ENCODE measurements at regions not wholly inside any gene's neighbourhood (a gene's known extent, or its start where the extent isn't known, plus 50 kb on each side); places are given as distances from the start of the nearest gene placed in this dataset.

- no peak for DNase-seq (ENCODE audit: low read depth)
Measured at GRCh38 chr2:123051136-123051535, 974.0 kb upstream of the CNTNAP5 start.

- no peak for DNase-seq (ENCODE audit: low read depth)
Measured at GRCh38 chr2:123061534-123061933, 963.6 kb upstream of the CNTNAP5 start.

- no peak for DNase-seq (ENCODE audit: low read depth)
Measured at GRCh38 chr2:123073371-123073770, 951.7 kb upstream of the CNTNAP5 start.

GRCh38 chr2:123073956-123074355, 951.1 kb upstream of the CNTNAP5 start:
- DNase-seq (ENCODE audit: low read depth), result no peak

GRCh38 chr2:123077101-123077500, 948.0 kb upstream of the CNTNAP5 start:
- DNase-seq (ENCODE audit: low read depth), result no peak

- DNase-seq (ENCODE audit: low read depth), result no peak
Measured at GRCh38 chr2:123080331-123080730, 944.8 kb upstream of the CNTNAP5 start.

- no peak for DNase-seq (ENCODE audit: low read depth)
Measured at GRCh38 chr2:123085484-123085883, 939.6 kb upstream of the CNTNAP5 start.

GRCh38 chr2:123086613-123087385, 938.3 kb upstream of the CNTNAP5 start:
- DNase-seq (ENCODE audit: low read depth), result no peak

GRCh38 chr2:123091471-123091870, 933.6 kb upstream of the CNTNAP5 start:
- no peak for DNase-seq (ENCODE audit: low read depth)

GRCh38 chr2:123093199-123093598, 931.9 kb upstream of the CNTNAP5 start:
- no peak for DNase-seq (ENCODE audit: low read depth)

GRCh38 chr2:123095219-123095835, 929.8 kb upstream of the CNTNAP5 start:
- no peak for DNase-seq (ENCODE audit: low read depth)

- no peak for DNase-seq (ENCODE audit: low read depth)
Measured at GRCh38 chr2:123098619-123099018, 926.5 kb upstream of the CNTNAP5 start.

- no peak for DNase-seq (ENCODE audit: low read depth)
Measured at GRCh38 chr2:123101434-123101833, 923.7 kb upstream of the CNTNAP5 start.

- no peak for DNase-seq (ENCODE audit: low read depth)
Measured at GRCh38 chr2:123103902-123104301, 921.2 kb upstream of the CNTNAP5 start.

GRCh38 chr2:123116595-123116994, 908.5 kb upstream of the CNTNAP5 start:
- no peak for DNase-seq (ENCODE audit: low read depth)

- DNase-seq (ENCODE audit: low read depth), result no peak
Measured at GRCh38 chr2:123127236-123127635, 897.9 kb upstream of the CNTNAP5 start.

GRCh38 chr2:123128951-123129350, 896.1 kb upstream of the CNTNAP5 start:
- no peak for DNase-seq (ENCODE audit: low read depth)

GRCh38 chr2:123136419-123136818, 888.7 kb upstream of the CNTNAP5 start:
- DNase-seq (ENCODE audit: low read depth), result no peak

GRCh38 chr2:123144082-123144481, 881.0 kb upstream of the CNTNAP5 start:
- no peak for DNase-seq (ENCODE audit: low read depth)

- DNase-seq (ENCODE audit: low read depth), result no peak
Measured at GRCh38 chr2:123153041-123153440, 872.0 kb upstream of the CNTNAP5 start.

- no peak for DNase-seq (ENCODE audit: low read depth)
Measured at GRCh38 chr2:123154195-123154594, 870.9 kb upstream of the CNTNAP5 start.

GRCh38 chr2:123157016-123157415, 868.1 kb upstream of the CNTNAP5 start:
- DNase-seq (ENCODE audit: low read depth), result no peak

GRCh38 chr2:123162400-123163016, 862.6 kb upstream of the CNTNAP5 start:
- DNase-seq (ENCODE audit: low read depth), result no peak

Data from myocyte (in vitro differentiated cells).